ENCODE measurements at regions not wholly inside any gene's neighbourhood (a gene's known extent, or its start where the extent isn't known, plus 50 kb on each side); places are given as distances from the start of the nearest gene placed in this dataset.
A peak's percentile ranks its signal among the peaks of the same experiment; 100 is the strongest.
"Not testable (repeated sequence)": the region's sequence is repeated elsewhere in the genome, so short reads cannot be mapped to it uniquely, and the experiment has no call there.

GRCh38 chr3:168951368-168951767 is 712.1 kb downstream of the MECOM start:
- ChIA-PET POLR2A (no interaction called here), CTCF (interaction anchor here (1.3 to 2.8 kb wide), 3 partner anchors 10 to 717 kb away, joined by 3 to 13 read pairs (median 7); no protein-coding TSS in a partner anchor)
- H3K4me3 ChIP-seq (ENCODE audit: low read depth, low read length), result no peak overlapping the region
- no peak for TF ChIP-seq CTCF (IDR thresholded peaks at IDR 0.05; ENCODE audit: insufficient read depth, low read depth, low read length)
- H3K27me3 ChIP-seq (ENCODE audit: control insufficient read depth, insufficient read depth, low read length), result no peaks in the 10 kb centered on the region; the same call in 1 of the 2 replicates
- no peak for DNase-seq (ENCODE audit: low read depth)
- H3K36me3 ChIP-seq (ENCODE audit: control insufficient read depth, insufficient read depth, low read length), result no peaks in the 10 kb centered on the region

- TF ChIP-seq CTCF (IDR thresholded peaks at IDR 0.05; ENCODE audit: insufficient read depth, low read depth, low read length), result no peak
- ChIA-PET POLR2A (no interaction called here), CTCF (no interaction called here)
- no peak for DNase-seq (ENCODE audit: low read depth)
- Histone ChIP-seq H3K4me3 (ENCODE audit: low read depth, low read length) (no peak overlapping the region), H3K27me3 (ENCODE audit: control insufficient read depth, insufficient read depth, low read length) (no peaks in the 10 kb centered on the region; the same call in 1 of the 2 replicates), H3K36me3 (ENCODE audit: control insufficient read depth, insufficient read depth, low read length) (no peaks in the 10 kb centered on the region)
Measured at GRCh38 chr3:168950622-168951021, 712.9 kb downstream of the MECOM start.

GRCh38 chr3:168939651-168940238 is 723.8 kb downstream of the MECOM start:
- Histone ChIP-seq H3K4me3 (ENCODE audit: low read depth, low read length) (no peak overlapping the region), H3K27me3 (ENCODE audit: control insufficient read depth, insufficient read depth, low read length) (no peaks in the 10 kb centered on the region), H3K36me3 (ENCODE audit: control insufficient read depth, insufficient read depth, low read length) (no peaks in the 10 kb centered on the region)
- POLR2A ChIA-PET, result no interaction called here
- no peak for TF ChIP-seq CTCF (IDR thresholded peaks at IDR 0.05; ENCODE audit: insufficient read depth, low read depth, low read length)
- no peak for DNase-seq (ENCODE audit: low read depth)
- CTCF ChIA-PET, result interaction anchor here (0.6 to 1.4 kb wide), 3 partner anchors 13 to 729 kb away, joined by 3 to 4 read pairs (median 3); no protein-coding TSS in a partner anchor

GRCh38 chr3:168933614-168934013 is 729.9 kb downstream of the MECOM start:
- no peak for TF ChIP-seq CTCF (IDR thresholded peaks at IDR 0.05; ENCODE audit: insufficient read depth, low read depth, low read length)
- Histone ChIP-seq H3K36me3 (ENCODE audit: control insufficient read depth, insufficient read depth, low read length) (no peaks in the 10 kb centered on the region), H3K27me3 (ENCODE audit: control insufficient read depth, insufficient read depth, low read length) (no peaks in the 10 kb centered on the region; the same call in 1 of the 2 replicates), H3K4me3 (ENCODE audit: low read depth, low read length) (no peak overlapping the region)
- peak; percentile 60 for DNase-seq (ENCODE audit: low read depth)
- CTCF ChIA-PET, result no interaction called here
- POLR2A ChIA-PET, result no interaction called here

GRCh38 chr3:168929997-168930396 is 733.5 kb downstream of the MECOM start:
- DNase-seq (ENCODE audit: low read depth); H3K36me3 ChIP-seq (ENCODE audit: control insufficient read depth, insufficient read depth, low read length); CTCF ChIA-PET; H3K27me3 ChIP-seq (ENCODE audit: control insufficient read depth, insufficient read depth, low read length); H3K4me3 ChIP-seq (ENCODE audit: low read depth, low read length); POLR2A ChIA-PET: not testable (repeated sequence)

GRCh38 chr3:168926426-168926825 is 737.1 kb downstream of the MECOM start:
- no peaks in the 10 kb centered on the region for H3K36me3 ChIP-seq (ENCODE audit: control insufficient read depth, insufficient read depth, low read length)
- no peak for TF ChIP-seq CTCF (IDR thresholded peaks at IDR 0.05; ENCODE audit: insufficient read depth, low read depth, low read length)
- POLR2A ChIA-PET, result no interaction called here
- CTCF ChIA-PET, result interaction anchor here (0.7 kb wide), 1 partner anchor 21 kb away, joined by 3 read pairs; no protein-coding TSS in a partner anchor
- DNase-seq (ENCODE audit: low read depth), result no peak
- H3K27me3 ChIP-seq (ENCODE audit: control insufficient read depth, insufficient read depth, low read length), result no peaks in the 10 kb centered on the region
- no peak overlapping the region for H3K4me3 ChIP-seq (ENCODE audit: low read depth, low read length)

Data from BJ (cell line).